HEK293T (cell line): ENCODE measurements at regions not wholly inside any gene's neighbourhood (a gene's known extent, or its start where the extent isn't known, plus 50 kb on each side); places are given as distances from the start of the nearest gene placed in this dataset.

Experiments used
- ARNT ChIP-seq: fragments of 450-650 bp; IDR thresholded peaks from 2 replicates; pipeline ENCODE4 v1.6.1; 2017; ENCODE audit warnings: mild to moderate bottlenecking
- FOXA1 ChIP-seq: fragments of 450-650 bp; IDR thresholded peaks from 2 replicates; pipeline ENCODE4 v1.6.1; 2016; ENCODE audit warnings: mild to moderate bottlenecking

DNA sequence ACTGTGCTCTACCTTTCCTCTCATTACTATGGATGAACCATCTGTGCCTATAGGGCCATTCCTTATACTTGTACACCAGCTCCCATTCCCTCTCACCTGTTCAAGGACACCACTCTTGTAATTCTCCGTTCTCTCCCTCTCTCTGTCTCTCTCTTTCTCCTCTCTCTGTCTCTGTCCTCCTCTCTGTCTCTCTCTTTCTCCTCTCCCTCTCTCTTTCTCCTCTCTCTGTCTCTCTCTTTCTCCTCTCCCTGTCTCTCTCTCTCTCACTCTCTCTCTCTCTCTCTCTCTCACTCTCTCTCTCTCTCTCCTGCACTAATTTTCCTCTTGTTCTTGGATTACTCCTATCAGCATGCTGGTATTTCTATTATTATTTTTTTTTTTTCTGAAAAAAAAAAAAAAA lies 78.9 kb upstream of the RMDN2 start:
- TF ChIP-seq ARNT (no peak), FOXA1 (no peak)
